H1 (cell line): ENCODE measurements at regions not wholly inside any gene's neighbourhood (a gene's known extent, or its start where the extent isn't known, plus 50 kb on each side); places are given as distances from the start of the nearest gene placed in this dataset.

Experiments
- CTCF ChIA-PET: fragments of 300-600 bp; sonication (Branson Sonifier 250); formaldehyde crosslinking; loops from one replicate; lab custom pipeline; 2021; ENCODE audit not compliant: partially characterized antibody; lab: Charles Lee
- POLR2A ChIA-PET: fragments of 300-600 bp; sonication (Branson Sonifier 250); formaldehyde crosslinking; loops from one replicate; lab custom pipeline; 2021; ENCODE audit warnings: inconsistent platforms; ENCODE audit not compliant: partially characterized antibody; lab: Charles Lee
- DNase-seq, 2 experiments: peaks; one replicate each; pipeline versions ENCODE4 v3.0.0 to v3.0.0-alpha.2; 2010 to 2022; ENCODE audit warnings: low spot score in 2 of 2, low read depth in 1 of 2, mixed read lengths in 1 of 2
- FAIRE-seq: peaks from 2 replicates; lab custom pipeline; 2011; peaks lifted over from hg19 to GRCh38; lab: Jason Lieb, UNC
- H2AFZ ChIP-seq: 2 replicates; pipeline ENCODE4 v1.8.1; 2012; ENCODE audit warnings: low read length, inconsistent platforms
- H2AK5ac ChIP-seq: 2 replicates; pipeline ENCODE4 v1.6.1; 2013; ENCODE audit warnings: low read depth, low read length
- H2BK120ac ChIP-seq: replicated peaks from 2 replicates; pipeline ENCODE3; 2013; ENCODE audit warnings: low read depth, low read length, inconsistent platforms
- H2BK12ac ChIP-seq: 2 replicates; pipeline ENCODE4 v1.6.1; 2013; ENCODE audit warnings: low read depth, low read length
- H2BK15ac ChIP-seq: 2 replicates; pipeline ENCODE4 v1.6.1; 2013; ENCODE audit warnings: low read length
- H2BK20ac ChIP-seq: 2 replicates; pipeline ENCODE4 v1.6.1; 2013; ENCODE audit warnings: low read length
- H2BK5ac ChIP-seq: 2 replicates; pipeline ENCODE4 v1.6.1; 2013; ENCODE audit warnings: low read depth, low read length
- H3K14ac ChIP-seq: 2 replicates; pipeline ENCODE4 v1.6.1; 2013; ENCODE audit warnings: inconsistent platforms; ENCODE audit not compliant: insufficient read length
- H3K18ac ChIP-seq: 2 replicates; pipeline ENCODE4 v1.6.1; 2013; ENCODE audit warnings: low read length; ENCODE audit errors: extremely low read depth
- H3K23ac ChIP-seq: 2 replicates; pipeline ENCODE4 v1.6.1; 2013; ENCODE audit warnings: inconsistent platforms; ENCODE audit not compliant: insufficient read length
- H3K23me2 ChIP-seq: 2 replicates; pipeline ENCODE4 v1.6.1; 2013; ENCODE audit warnings: low read depth, low read length
- H3K27ac ChIP-seq: 2 replicates; pipeline ENCODE4 v1.6.1; 2011; ENCODE audit warnings: low read depth, low read length, inconsistent platforms
- H3K27me3 ChIP-seq, 4 experiments: replicated peaks in 1 of 4; 1 replicate in 1 of 4; 2 replicates in 3 of 4; pipeline versions ENCODE4 v1.6.1 to v1.8.1; 2011 to 2013; ENCODE audit warnings: low read length in 3 of 4, mild to moderate bottlenecking in 3 of 4, inconsistent platforms in 2 of 4, mixed read lengths in 2 of 4, moderate library complexity in 1 of 4; ENCODE audit not compliant: control insufficient read depth in 3 of 4, insufficient read depth in 3 of 4; ENCODE audit errors: extremely low read depth in 1 of 4
- H3K36me3 ChIP-seq, 4 experiments: 2 replicates each; pipeline versions ENCODE4 v1.6.1 to v1.8.1; 2011 to 2013; ENCODE audit warnings: mild to moderate bottlenecking in 4 of 4, low read length in 3 of 4, moderate library complexity in 2 of 4, control low read depth in 1 of 4, inconsistent platforms in 1 of 4; ENCODE audit not compliant: insufficient read depth in 4 of 4, control insufficient read depth in 2 of 4
- H3K4ac ChIP-seq: replicated peaks from 2 replicates; pipeline ENCODE3; 2013; ENCODE audit warnings: low read length, low read depth, mixed read lengths, inconsistent platforms; ENCODE audit not compliant: insufficient read length
- H3K4me1 ChIP-seq, 4 experiments: replicated peaks in 1 of 4; 1 replicate in 1 of 4; 2 replicates in 3 of 4; pipeline versions ENCODE4 v1.6.1 to v1.8.1; 2011 to 2013; ENCODE audit warnings: low read length in 3 of 4, inconsistent platforms in 2 of 4, mixed read lengths in 1 of 4; ENCODE audit not compliant: insufficient read depth in 4 of 4, control insufficient read depth in 3 of 4
- H3K4me2 ChIP-seq, 2 experiments: 2 replicates each; pipeline versions ENCODE4 v1.6.1 to v1.8.1; 2011 to 2013; ENCODE audit warnings: low read depth in 2 of 2, low read length in 2 of 2, control low read depth in 1 of 2, inconsistent platforms in 1 of 2, mild to moderate bottlenecking in 1 of 2; ENCODE audit not compliant: insufficient read depth in 1 of 2
- H3K4me3 ChIP-seq, 4 experiments: fragments of 200-600, 300-600 bp in 1 of 4; sonication (generic), shearing (Covaris generic), sonication (Bioruptor Twin) in 1 of 4; 2 replicates each; pipeline versions ENCODE4 v1.5.1 to v1.8.1; 2011 to 2016; ENCODE audit warnings: low read length in 4 of 4, low read depth in 3 of 4, control low read depth in 2 of 4, inconsistent platforms in 2 of 4, mild to moderate bottlenecking in 2 of 4, mixed read lengths in 1 of 4, moderate library complexity in 1 of 4; ENCODE audit not compliant: insufficient read depth in 2 of 4; ENCODE audit errors: extremely low read depth in 1 of 4
- H3K56ac ChIP-seq: replicated peaks from 2 replicates; pipeline ENCODE3; 2013; ENCODE audit warnings: low read depth, mild to moderate bottlenecking, mixed read lengths, low read length, inconsistent platforms; ENCODE audit not compliant: insufficient read length
- H3K79me1 ChIP-seq: 2 replicates; pipeline ENCODE4 v1.6.1; 2013; ENCODE audit warnings: low read depth, low read length, control low read depth
- H3K79me2 ChIP-seq, 2 experiments: 2 replicates each; pipeline versions ENCODE4 v1.6.1 to v1.8.1; 2012 to 2013; ENCODE audit warnings: low read length in 2 of 2, mild to moderate bottlenecking in 2 of 2, inconsistent platforms in 1 of 2; ENCODE audit not compliant: insufficient read depth in 2 of 2, control insufficient read depth in 1 of 2
- H3K9ac ChIP-seq, 4 experiments: replicated peaks in 1 of 4; 1 replicate in 1 of 4; 2 replicates in 3 of 4; pipeline versions ENCODE4 v1.6.1 to v1.8.1; 2011 to 2013; ENCODE audit warnings: low read depth in 3 of 4, low read length in 3 of 4, control low read depth in 2 of 4, mild to moderate bottlenecking in 2 of 4, moderate library complexity in 2 of 4, inconsistent platforms in 1 of 4; ENCODE audit errors: extremely low read depth in 1 of 4
- H3K9me3 ChIP-seq, 2 experiments: 2 replicates each; pipeline versions ENCODE4 v1.6.1 to v1.8.1; 2012 to 2013; ENCODE audit warnings: mild to moderate bottlenecking in 2 of 2, moderate library complexity in 2 of 2, control low read depth in 1 of 2, inconsistent platforms in 1 of 2, low read depth in 1 of 2, low read length in 1 of 2, mixed read lengths in 1 of 2; ENCODE audit not compliant: insufficient read depth in 2 of 2
- H4K20me1 ChIP-seq, 2 experiments: replicated peaks in 1 of 2; 2 replicates each; pipeline versions ENCODE3 to v1.8.1; 2011 to 2013; ENCODE audit warnings: inconsistent platforms in 2 of 2, low read length in 2 of 2, mild to moderate bottlenecking in 1 of 2; ENCODE audit not compliant: insufficient read depth in 2 of 2, control insufficient read depth in 1 of 2
- H4K5ac ChIP-seq: 2 replicates; pipeline ENCODE4 v1.6.1; 2013; ENCODE audit warnings: low read length, low read depth, mixed read lengths, inconsistent platforms; ENCODE audit not compliant: insufficient read length
- H4K8ac ChIP-seq: 2 replicates; pipeline ENCODE4 v1.8.0; 2013; ENCODE audit warnings: mild to moderate bottlenecking, moderate library complexity, low read length, inconsistent platforms; ENCODE audit not compliant: insufficient read depth; ENCODE audit errors: extremely low read depth
- H4K91ac ChIP-seq: replicated peaks from 2 replicates; pipeline ENCODE3; 2013; ENCODE audit warnings: low read length, mixed read lengths, inconsistent platforms; ENCODE audit not compliant: insufficient read length
- CHD1 ChIP-seq: IDR thresholded peaks from 2 replicates; pipeline ENCODE4 v1.6.1; 2012; ENCODE audit warnings: low read depth, low read length, improper control_type of control experiment
- E2F6 ChIP-seq: IDR thresholded peaks from 2 replicates; pipeline ENCODE4 v1.6.1; 2012; ENCODE audit warnings: inconsistent platforms
- HDAC2 ChIP-seq, 2 experiments: fragments of 300-600 bp in 1 of 2; sonication (generic) in 1 of 2; IDR thresholded peaks; 2 replicates each; pipeline ENCODE4 v1.6.1; 2011 to 2012; ENCODE audit warnings: low read depth in 2 of 2, low read length in 2 of 2, mild to moderate bottlenecking in 2 of 2, moderate library complexity in 2 of 2, borderline replicate concordance in 1 of 2, inconsistent platforms in 1 of 2
- KDM4A ChIP-seq: IDR thresholded peaks from one replicate; pipeline ENCODE4 v1.7.1; 2012; ENCODE audit warnings: low read depth, mild to moderate bottlenecking, moderate library complexity, low read length, inconsistent platforms; ENCODE audit not compliant: severe bottlenecking
- WGBS, 2 experiments: shearing (Covaris generic) in 1 of 2; methylation state at CpG; one replicate each; pipeline versions ENCODE4 v1.1.6 to v1.1.7; 2013 to 2015; ENCODE audit warnings: low lambda C conversion rate in 2 of 2, mixed read lengths in 2 of 2, inconsistent platforms in 1 of 2, low coverage in 1 of 2, missing lambda C conversion rate in 1 of 2; ENCODE audit not compliant: insufficient replicate concordance in 2 of 2, insufficient coverage in 1 of 2, insufficient read length in 1 of 2; ENCODE audit errors: extremely low coverage in 1 of 2, missing lambda C conversion rate in 1 of 2; 5-methylcytosine and 5-hydroxymethylcytosine counted together
- TF ChIP-seq, protein P1 (sequence below): IDR thresholded peaks from 2 replicates; pipeline ENCODE4 v1.6.1; 2012; ENCODE audit warnings: low read length, inconsistent platforms

- no peak overlapping the region for H4K91ac ChIP-seq
- H3K18ac ChIP-seq = no peak overlapping the region
- ChIA-PET POLR2A (no interaction called here), CTCF (interaction anchor here (1.0 to 3.4 kb wide), 4 partner anchors 9 to 142 kb away, joined by 3 to 19 read pairs (median 3); no protein-coding TSS in a partner anchor)
- no peak overlapping the region for H2AK5ac ChIP-seq
- no peaks in the 10 kb centered on the region for H4K20me1 ChIP-seq
- no peak overlapping the region for H4K5ac ChIP-seq
- no peak overlapping the region for H3K27ac ChIP-seq
- no peak overlapping the region for H2BK15ac ChIP-seq
- no peaks in the 10 kb centered on the region; a peak in 1 of 7 replicates for H3K4me1 ChIP-seq
- H3K79me2 ChIP-seq = no peaks in the 10 kb centered on the region
- no peak overlapping the region for H2AFZ ChIP-seq
- H3K9ac ChIP-seq = no peak overlapping the region
- no peak overlapping the region for H3K4me3 ChIP-seq
- H2BK5ac ChIP-seq = no peak overlapping the region
- no peak overlapping the region for H2BK120ac ChIP-seq
- H3K9me3 ChIP-seq = no peaks in the 10 kb centered on the region
- no peaks in the 10 kb centered on the region for H3K36me3 ChIP-seq
- H3K23ac ChIP-seq = no peak overlapping the region
- no peak overlapping the region for H3K14ac ChIP-seq
- no peak overlapping the region for H4K8ac ChIP-seq
- H3K23me2 ChIP-seq = no peaks in the 10 kb centered on the region
- DNase-seq = no peak
- no peak overlapping the region for H3K4ac ChIP-seq
- WGBS, 2 experiments = 92% methylated on average over 1 of the region's 1 CpG; no CpG with 5 or more reads in 1 of the 2 experiments
- TF ChIP-seq KDM4A (no peak), E2F6 (no peak), HDAC2 (IDR thresholded peaks at IDR 0.05; ENCODE audit: borderline replicate concordance in 1 of 2, low read depth in 2 of 2, low read length in 2 of 2) (no peak), CHD1 (no peak)
- TF ChIP-seq, protein P1, sequence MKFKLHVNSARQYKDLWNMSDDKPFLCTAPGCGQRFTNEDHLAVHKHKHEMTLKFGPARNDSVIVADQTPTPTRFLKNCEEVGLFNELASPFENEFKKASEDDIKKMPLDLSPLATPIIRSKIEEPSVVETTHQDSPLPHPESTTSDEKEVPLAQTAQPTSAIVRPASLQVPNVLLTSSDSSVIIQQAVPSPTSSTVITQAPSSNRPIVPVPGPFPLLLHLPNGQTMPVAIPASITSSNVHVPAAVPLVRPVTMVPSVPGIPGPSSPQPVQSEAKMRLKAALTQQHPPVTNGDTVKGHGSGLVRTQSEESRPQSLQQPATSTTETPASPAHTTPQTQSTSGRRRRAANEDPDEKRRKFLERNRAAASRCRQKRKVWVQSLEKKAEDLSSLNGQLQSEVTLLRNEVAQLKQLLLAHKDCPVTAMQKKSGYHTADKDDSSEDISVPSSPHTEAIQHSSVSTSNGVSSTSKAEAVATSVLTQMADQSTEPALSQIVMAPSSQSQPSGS = no peak
- TF ChIP-seq, all 59 proteins: peak for 0
- Histone ChIP-seq H2BK20ac (no peak overlapping the region), H3K79me1 (no peaks in the 10 kb centered on the region), H3K27me3 (no peaks in the 10 kb centered on the region), H3K56ac (no peak overlapping the region), H2BK12ac (no peak overlapping the region), H3K4me2 (no peak overlapping the region)
- FAIRE-seq = no peak
These were observed 160.8 kb upstream of the ST8SIA2 start for GRCh38 chr15:92232876-92233275.
